ENCODE measurements at regions not wholly inside any gene's neighbourhood (a gene's known extent, or its start where the extent isn't known, plus 50 kb on each side); places are given as distances from the start of the nearest gene placed in this dataset.

GRCh38 chr13:112236016-112236415 lies 140.1 kb upstream of the SPACA7 start:
- H3K27me3 ChIP-seq, result peaks cover 11% of the 10 kb centered on the region
- H3K4me3 ChIP-seq, result no peak overlapping the region
- H3K9me3 ChIP-seq (ENCODE audit: low read depth), result no peaks in the 10 kb centered on the region
- no peaks in the 10 kb centered on the region for H3K36me3 ChIP-seq
- TF ChIP-seq, protein P1, sequence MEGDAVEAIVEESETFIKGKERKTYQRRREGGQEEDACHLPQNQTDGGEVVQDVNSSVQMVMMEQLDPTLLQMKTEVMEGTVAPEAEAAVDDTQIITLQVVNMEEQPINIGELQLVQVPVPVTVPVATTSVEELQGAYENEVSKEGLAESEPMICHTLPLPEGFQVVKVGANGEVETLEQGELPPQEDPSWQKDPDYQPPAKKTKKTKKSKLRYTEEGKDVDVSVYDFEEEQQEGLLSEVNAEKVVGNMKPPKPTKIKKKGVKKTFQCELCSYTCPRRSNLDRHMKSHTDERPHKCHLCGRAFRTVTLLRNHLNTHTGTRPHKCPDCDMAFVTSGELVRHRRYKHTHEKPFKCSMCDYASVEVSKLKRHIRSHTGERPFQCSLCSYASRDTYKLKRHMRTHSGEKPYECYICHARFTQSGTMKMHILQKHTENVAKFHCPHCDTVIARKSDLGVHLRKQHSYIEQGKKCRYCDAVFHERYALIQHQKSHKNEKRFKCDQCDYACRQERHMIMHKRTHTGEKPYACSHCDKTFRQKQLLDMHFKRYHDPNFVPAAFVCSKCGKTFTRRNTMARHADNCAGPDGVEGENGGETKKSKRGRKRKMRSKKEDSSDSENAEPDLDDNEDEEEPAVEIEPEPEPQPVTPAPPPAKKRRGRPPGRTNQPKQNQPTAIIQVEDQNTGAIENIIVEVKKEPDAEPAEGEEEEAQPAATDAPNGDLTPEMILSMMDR (IDR thresholded peaks at IDR 0.05; ENCODE audit: low read depth, low read length), result no peak
- no peak overlapping the region for H3K27ac ChIP-seq
- H3K4me1 ChIP-seq (ENCODE audit: low read depth), result no peaks in the 10 kb centered on the region
- no peak for DNase-seq (ENCODE audit: low read depth in 1 of 2, low spot score in 1 of 2)

DNA sequence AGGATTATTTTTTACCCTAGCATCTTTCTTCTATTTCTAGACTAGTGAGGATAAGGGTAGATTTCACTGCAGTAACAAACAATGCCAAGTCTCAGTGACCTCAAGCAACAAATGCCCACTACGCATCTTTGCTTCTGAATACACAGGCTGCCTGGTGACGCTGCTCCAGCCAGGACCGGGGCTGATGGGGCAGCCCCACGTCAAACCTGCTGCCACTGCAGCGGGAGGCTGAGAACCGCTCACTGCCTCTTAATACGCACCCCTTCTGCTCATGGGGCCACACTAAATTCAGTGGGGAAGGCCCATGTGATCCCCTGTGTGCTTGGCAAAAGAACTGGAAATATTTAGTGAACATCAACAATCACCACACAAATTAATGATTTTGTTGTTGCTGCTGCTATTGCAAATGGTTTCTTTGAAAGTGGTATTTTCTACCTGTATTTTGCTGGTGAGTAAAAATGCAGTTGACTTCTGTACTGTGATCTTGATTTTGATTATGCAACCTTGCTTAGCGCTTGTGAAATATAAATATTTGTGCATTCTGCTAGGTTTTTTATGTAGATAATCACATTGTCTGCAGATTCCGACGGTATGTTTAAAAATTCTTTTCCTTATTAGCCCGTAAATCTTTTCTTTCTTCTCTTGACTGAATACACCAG lies 139.5 kb upstream of the SPACA7 start:
- Histone ChIP-seq H3K27ac (no peak overlapping the region), H3K9me3 (ENCODE audit: low read depth) (no peaks in the 10 kb centered on the region), H3K36me3 (no peaks in the 10 kb centered on the region), H3K27me3 (peaks cover 5% of the 10 kb centered on the region), H3K4me3 (no peak overlapping the region), H3K4me1 (ENCODE audit: low read depth) (no peaks in the 10 kb centered on the region)
- TF ChIP-seq, protein P1 (IDR thresholded peaks at IDR 0.05; ENCODE audit: low read depth, low read length), result no peak
- DNase-seq (ENCODE audit: low read depth in 1 of 2, low spot score in 1 of 2), result no peak

DNA sequence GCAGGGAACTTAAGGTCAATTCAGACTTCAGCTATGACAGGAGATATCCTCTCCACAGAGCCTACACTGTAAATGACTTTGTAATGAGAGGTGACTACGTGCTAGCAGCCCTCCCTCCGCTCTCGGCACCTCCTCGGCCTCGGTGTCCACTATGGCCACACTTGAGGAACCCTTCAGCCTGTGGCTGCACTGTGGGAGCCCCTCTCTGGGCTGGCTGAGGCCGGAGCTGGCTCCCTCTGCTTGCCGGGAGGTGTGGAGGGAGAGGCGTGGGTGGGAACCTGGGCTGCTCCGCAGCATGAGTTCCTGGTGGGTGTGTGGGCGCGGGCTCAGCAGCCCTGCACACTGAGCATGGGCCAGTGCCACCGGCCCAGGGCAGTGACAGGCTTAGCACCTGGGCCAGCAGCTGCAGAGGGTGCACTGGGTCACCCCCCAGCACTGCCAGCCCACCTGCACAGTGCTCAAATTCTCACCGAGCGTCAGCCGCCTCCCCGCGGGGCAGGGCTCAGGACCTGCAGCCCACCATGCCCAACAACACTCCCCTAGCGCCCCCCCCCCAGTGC lies 137.6 kb upstream of the SPACA7 start:
- Histone ChIP-seq H3K4me1 (ENCODE audit: low read depth) (no peaks in the 10 kb centered on the region), H3K27ac (no peak overlapping the region)

GRCh38 chr13:112240076-112240475 lies 136.1 kb upstream of the SPACA7 start:
- no peaks in the 10 kb centered on the region for H3K9me3 ChIP-seq (ENCODE audit: low read depth)
- TF ChIP-seq, protein P1 (IDR thresholded peaks at IDR 0.05; ENCODE audit: low read depth, low read length), result no peak
- H3K27ac ChIP-seq, result no peak overlapping the region
- no peak for DNase-seq (ENCODE audit: low read depth in 1 of 2, low spot score in 1 of 2)
- no peaks in the 10 kb centered on the region for H3K36me3 ChIP-seq
- H3K27me3 ChIP-seq, result no peaks in the 10 kb centered on the region
- no peaks in the 10 kb centered on the region for H3K4me1 ChIP-seq (ENCODE audit: low read depth)
- H3K4me3 ChIP-seq, result no peak overlapping the region

More for the DNA sequence above, 137.6 kb upstream of the SPACA7 start:
- Histone ChIP-seq H3K36me3 (no peaks in the 10 kb centered on the region), H3K9me3 (ENCODE audit: low read depth) (no peaks in the 10 kb centered on the region), H3K27me3 (no peaks in the 10 kb centered on the region), H3K4me3 (no peak overlapping the region)
- TF ChIP-seq, protein P1 (IDR thresholded peaks at IDR 0.05; ENCODE audit: low read depth, low read length), result no peak
- no peak for DNase-seq (ENCODE audit: low read depth in 1 of 2, low spot score in 1 of 2)

DNA sequence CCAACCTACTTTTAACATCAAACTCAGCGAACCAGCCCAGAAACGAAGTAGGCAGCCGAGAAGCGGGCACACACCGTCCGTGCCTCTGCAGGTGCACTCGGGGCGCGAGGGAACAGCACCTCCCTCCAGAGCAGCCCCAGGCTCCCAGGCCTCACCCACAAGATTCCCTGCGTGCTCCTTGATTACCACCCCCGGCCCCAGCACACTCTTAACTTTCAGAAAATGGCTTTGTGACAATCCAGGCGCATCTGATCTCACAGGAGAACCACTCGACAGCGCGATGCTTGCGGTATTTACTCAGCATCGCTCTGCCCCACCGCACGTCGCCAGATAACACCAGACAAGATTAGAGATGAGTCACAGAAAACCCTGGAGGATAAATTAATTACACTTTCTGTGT lies 134.9 kb upstream of the SPACA7 start:
- DNase-seq (ENCODE audit: low read depth in 1 of 2, low spot score in 1 of 2), result no peak
- no peak overlapping the region for H3K4me3 ChIP-seq
- TF ChIP-seq, protein P1 (IDR thresholded peaks at IDR 0.05; ENCODE audit: low read depth, low read length), result no peak
- H3K27ac ChIP-seq, result no peak overlapping the region
- H3K4me1 ChIP-seq (ENCODE audit: low read depth), result no peaks in the 10 kb centered on the region
- H3K27me3 ChIP-seq, result no peaks in the 10 kb centered on the region
- H3K36me3 ChIP-seq, result no peaks in the 10 kb centered on the region
- H3K9me3 ChIP-seq (ENCODE audit: low read depth), result no peaks in the 10 kb centered on the region
